PC-9 (cell line): ENCODE measurements at regions not wholly inside any gene's neighbourhood (a gene's known extent, or its start where the extent isn't known, plus 50 kb on each side); places are given as distances from the start of the nearest gene placed in this dataset.

Source experiments
- BruUV-seq: library from RNA; stranded (reverse); fragments of 400-500 nt; replicated peaks from 2 replicates; lab custom pipeline; 2021; lab: Mats Ljungman, UMichigan
- CTCF ChIA-PET: fragments of 300-600 bp; sonication (Branson Sonifier 250); formaldehyde crosslinking; loops from one replicate; lab custom pipeline; 2022; ENCODE audit warnings: antibody characterized with exemption; lab: Charles Lee
- POLR2A ChIA-PET: fragments of 300-600 bp; sonication (Branson Sonifier 250); formaldehyde crosslinking; loops from one replicate; lab custom pipeline; 2022; ENCODE audit warnings: antibody characterized with exemption; ENCODE audit not compliant: unreplicated experiment; lab: Charles Lee
- DNase-seq, 2 experiments: peaks; one replicate each; pipeline versions ENCODE4 v3.0.0 to v3.0.0-alpha.2; 2015 to 2022; ENCODE audit warnings: mixed read lengths in 1 of 2
- H2AFZ ChIP-seq: fragments of 200-600 bp; sonication (generic); 2 replicates; pipeline ENCODE4 v1.8.1; 2017; ENCODE audit warnings: antibody characterized with exemption
- H3F3A ChIP-seq: fragments of 200-600 bp; sonication (generic); 2 replicates; pipeline ENCODE4 v1.8.1; 2017; ENCODE audit warnings: antibody characterized with exemption, mild to moderate bottlenecking, low read depth; ENCODE audit not compliant: insufficient read depth
- H3K27ac ChIP-seq: fragments of 200-600 bp; sonication (generic); 2 replicates; pipeline ENCODE4 v1.6.1; 2016; ENCODE audit warnings: mixed run types
- H3K27me3 ChIP-seq: fragments of 200-600 bp; sonication (generic); 2 replicates; pipeline ENCODE4 v1.6.1; 2016; ENCODE audit warnings: low read depth, mixed run types; ENCODE audit not compliant: insufficient read depth
- H3K36me3 ChIP-seq: fragments of 200-600 bp; sonication (generic); 2 replicates; pipeline ENCODE4 v1.6.1; 2016; ENCODE audit warnings: low read depth, mixed run types
- H3K4me1 ChIP-seq: fragments of 200-600 bp; sonication (generic); replicated peaks from 2 replicates; pipeline ENCODE4 v1.6.1; 2016; ENCODE audit warnings: mixed run types; ENCODE audit not compliant: insufficient read depth
- H3K4me2 ChIP-seq: fragments of 200-600 bp; sonication (generic); 2 replicates; pipeline ENCODE4 v1.6.1; 2017; ENCODE audit warnings: mixed run types
- H3K4me3 ChIP-seq: fragments of 200-600 bp; sonication (generic); 2 replicates; pipeline ENCODE4 v1.6.1; 2016; ENCODE audit warnings: mixed run types
- H3K79me2 ChIP-seq: fragments of 200-600 bp; sonication (generic); 2 replicates; pipeline ENCODE4 v1.6.1; 2017; ENCODE audit warnings: low read depth, mixed run types
- H3K9me2 ChIP-seq: fragments of 200-600 bp; sonication (generic); 2 replicates; pipeline ENCODE4 v1.8.1; 2017; ENCODE audit warnings: mild to moderate bottlenecking; ENCODE audit not compliant: insufficient read depth
- H3K9me3 ChIP-seq: fragments of 200-600 bp; sonication (generic); 2 replicates; pipeline ENCODE4 v1.8.1; 2016; ENCODE audit warnings: low read depth; ENCODE audit not compliant: insufficient read depth
- H4K20me1 ChIP-seq: fragments of 200-600 bp; sonication (generic); 2 replicates; pipeline ENCODE4 v1.8.1; 2017; ENCODE audit not compliant: insufficient read depth
- CTCF ChIP-seq: fragments of 200-600 bp; sonication (generic); conservative IDR thresholded peaks from 2 replicates; pipeline ENCODE4 v1.6.1; 2017; ENCODE audit warnings: mixed run types, antibody characterized with exemption, mild to moderate bottlenecking, moderate library complexity
- EZH2 ChIP-seq: fragments of 200-600 bp; sonication (generic); IDR thresholded peaks from 2 replicates; pipeline ENCODE4 v1.8.0; 2017; ENCODE audit warnings: antibody characterized with exemption, low read depth
- intact Hi-C: fragments of 100-400 bp; cut with micrococcal nuclease; formaldehyde crosslinking; loops from one replicate; pipeline ENCODE4 v1.10.0; 2022; ENCODE audit not compliant: unreplicated experiment

GRCh38 chr2:234847639-234848038 is 104.2 kb upstream of the SH3BP4 start:
- Histone ChIP-seq H3K27me3 (no peaks in the 10 kb centered on the region), H3K9me2 (no peaks in the 10 kb centered on the region; the same call in 1 of the 2 replicates), H3K4me2 (no peak overlapping the region), H3K4me1 (peaks cover 6% of the 10 kb centered on the region; the same call in 1 of the 2 replicates), H3K27ac (no peak overlapping the region), H3K79me2 (no peaks in the 10 kb centered on the region), H3F3A (no peaks in the 10 kb centered on the region), H3K36me3 (no peaks in the 10 kb centered on the region), H3K4me3 (no peak overlapping the region), H4K20me1 (no peaks in the 10 kb centered on the region), H2AFZ (no peak overlapping the region), H3K9me3 (no peaks in the 10 kb centered on the region)
- TF ChIP-seq CTCF (no peak), EZH2 (no peak)
- POLR2A ChIA-PET = no interaction called here
- intact Hi-C loops = no loop called here
- no TSS peak for BruUV-seq
- DNase-seq = no peak
- CTCF ChIA-PET = no interaction called here

GRCh38 chr2:234847364-234847635 is 104.5 kb upstream of the SH3BP4 start:
- no peaks in the 10 kb centered on the region; the same call in 1 of the 2 replicates for H3K9me2 ChIP-seq
- H2AFZ ChIP-seq = no peak overlapping the region
- POLR2A ChIA-PET = no interaction called here
- no peaks in the 10 kb centered on the region for H3K9me3 ChIP-seq
- H3K36me3 ChIP-seq = no peaks in the 10 kb centered on the region
- CTCF ChIA-PET = no interaction called here
- DNase-seq = no peak
- no peak overlapping the region for H3K4me2 ChIP-seq
- H3K4me1 ChIP-seq = peaks cover 6% of the 10 kb centered on the region; the same call in 1 of the 2 replicates
- no peak overlapping the region for H3K4me3 ChIP-seq
- TF ChIP-seq CTCF = no peak
- no peaks in the 10 kb centered on the region for H3K27me3 ChIP-seq
- BruUV-seq = no TSS peak
- intact Hi-C loops = no loop called here
- no peaks in the 10 kb centered on the region for H3F3A ChIP-seq
- H3K79me2 ChIP-seq = no peaks in the 10 kb centered on the region
- H3K27ac ChIP-seq = no peak overlapping the region
- H4K20me1 ChIP-seq = no peaks in the 10 kb centered on the region

- no peaks in the 10 kb centered on the region; the same call in 1 of the 2 replicates for H3K9me2 ChIP-seq
- no peaks in the 10 kb centered on the region for H3F3A ChIP-seq
- POLR2A ChIA-PET = no interaction called here
- CTCF ChIA-PET = no interaction called here
- DNase-seq = no peak
- H2AFZ ChIP-seq = no peak overlapping the region
- H3K4me1 ChIP-seq = peaks cover 6% of the 10 kb centered on the region; the same call in 1 of the 2 replicates
- no TSS peak for BruUV-seq
- no peaks in the 10 kb centered on the region for H3K36me3 ChIP-seq
- H3K4me2 ChIP-seq = no peak overlapping the region
- no peaks in the 10 kb centered on the region for H4K20me1 ChIP-seq
- intact Hi-C loops = no loop called here
- H3K27ac ChIP-seq = no peak overlapping the region
- H3K9me3 ChIP-seq = no peaks in the 10 kb centered on the region
- TF ChIP-seq EZH2 (no peak), CTCF (no peak)
- H3K4me3 ChIP-seq = no peak overlapping the region
- H3K27me3 ChIP-seq = no peaks in the 10 kb centered on the region
- no peaks in the 10 kb centered on the region for H3K79me2 ChIP-seq
These were observed 105.0 kb upstream of the SH3BP4 start for GRCh38 chr2:234846599-234847363.
